Thyroid gland (tissue), 4 donors: ENCODE measurements at regions not wholly inside any gene's neighbourhood (a gene's known extent, or its start where the extent isn't known, plus 50 kb on each side); places are given as distances from the start of the nearest gene placed in this dataset.

Source experiments
- DNase-seq, 2 donors: peaks; one replicate each; pipeline ENCODE4 v3.0.0-alpha.2; 2019
- H3K27ac ChIP-seq, 3 donors: fragments of 200-600 bp; sonication (generic); 1 replicate in 2 of 3; 2 replicates in 1 of 3; pipeline ENCODE4 v1.5.1; 2016 to 2019; ENCODE audit warnings: mild to moderate bottlenecking in 1 of 3, moderate library complexity in 1 of 3
- H3K27me3 ChIP-seq: fragments of 200-600 bp; sonication (generic); one replicate; pipeline ENCODE4 v1.5.1; 2019
- H3K36me3 ChIP-seq, 2 donors: fragments of 200-600 bp; sonication (generic); one replicate each; pipeline ENCODE4 v1.5.1; 2016 to 2019
- H3K4me1 ChIP-seq, 2 donors: fragments of 200-600 bp; sonication (generic); one replicate each; pipeline ENCODE4 v1.5.1; 2017 to 2019
- H3K4me3 ChIP-seq, 3 donors: fragments of 200-600 bp; sonication (generic); replicated peaks in 1 of 3; 1 replicate in 2 of 3; 2 replicates in 1 of 3; pipeline ENCODE4 v1.5.1; 2016; ENCODE audit warnings: mild to moderate bottlenecking in 1 of 3
- H3K9me3 ChIP-seq: fragments of 200-600 bp; sonication (generic); one replicate; pipeline ENCODE4 v1.5.1; 2017
- POLR2A ChIP-seq, 2 donors: fragments of 450-650 bp; IDR thresholded peaks; one replicate each; pipeline ENCODE4 v1.6.1; 2017; ENCODE audit warnings: antibody characterized with exemption in 2 of 2, mild to moderate bottlenecking in 2 of 2, moderate library complexity in 1 of 2
- WGBS, 2 donors: methylation state at CpG; one replicate each; pipeline ENCODE4 v1.1.5; 2017; 5-methylcytosine and 5-hydroxymethylcytosine counted together
- intact Hi-C: fragments of 100-400 bp; cut with DNase I; formaldehyde crosslinking; loops from one replicate; pipeline ENCODE4 v1.15.1; 2023
- TF ChIP-seq, protein P1 (sequence below), 6 experiments: fragments of 200-600 bp in 3 of 6; fragments of 450-650 bp in 3 of 6; sonication (generic) in 3 of 6; IDR thresholded peaks; one replicate each; pipeline ENCODE4 v1.5.1; 2016 to 2019; ENCODE audit warnings: antibody characterized with exemption in 6 of 6, mild to moderate bottlenecking in 2 of 6, inconsistent platforms in 1 of 6, moderate library complexity in 1 of 6

DNA sequence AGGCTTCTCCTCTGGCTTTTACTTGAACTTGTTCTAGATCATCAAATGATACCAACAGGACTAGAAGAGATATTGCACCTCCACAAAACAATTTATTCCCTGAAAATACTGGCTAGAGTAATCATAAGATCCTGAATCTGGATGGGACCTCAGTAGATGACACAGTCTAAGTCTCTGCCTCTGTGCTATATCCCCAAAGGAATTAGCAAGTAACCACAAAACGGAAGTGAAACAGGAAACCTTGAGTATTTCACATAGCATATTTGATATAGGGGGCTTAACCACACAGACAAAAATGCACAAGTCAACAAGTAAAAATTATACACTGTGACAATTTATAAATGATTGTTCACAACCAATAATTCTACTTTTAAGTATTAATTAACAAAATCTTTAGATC, 456.9 kb upstream of the TNP1 start:
- Histone ChIP-seq H3K27ac (no peak overlapping the region), H3K4me3 (no peak overlapping the region), H3K9me3 (no peaks in the 10 kb centered on the region), H3K36me3 (no peaks in the 10 kb centered on the region), H3K4me1 (no peaks in the 10 kb centered on the region), H3K27me3 (no peaks in the 10 kb centered on the region)
- no peak for TF ChIP-seq POLR2A (IDR thresholded peaks at IDR 0.05)
- TF ChIP-seq, protein P1, sequence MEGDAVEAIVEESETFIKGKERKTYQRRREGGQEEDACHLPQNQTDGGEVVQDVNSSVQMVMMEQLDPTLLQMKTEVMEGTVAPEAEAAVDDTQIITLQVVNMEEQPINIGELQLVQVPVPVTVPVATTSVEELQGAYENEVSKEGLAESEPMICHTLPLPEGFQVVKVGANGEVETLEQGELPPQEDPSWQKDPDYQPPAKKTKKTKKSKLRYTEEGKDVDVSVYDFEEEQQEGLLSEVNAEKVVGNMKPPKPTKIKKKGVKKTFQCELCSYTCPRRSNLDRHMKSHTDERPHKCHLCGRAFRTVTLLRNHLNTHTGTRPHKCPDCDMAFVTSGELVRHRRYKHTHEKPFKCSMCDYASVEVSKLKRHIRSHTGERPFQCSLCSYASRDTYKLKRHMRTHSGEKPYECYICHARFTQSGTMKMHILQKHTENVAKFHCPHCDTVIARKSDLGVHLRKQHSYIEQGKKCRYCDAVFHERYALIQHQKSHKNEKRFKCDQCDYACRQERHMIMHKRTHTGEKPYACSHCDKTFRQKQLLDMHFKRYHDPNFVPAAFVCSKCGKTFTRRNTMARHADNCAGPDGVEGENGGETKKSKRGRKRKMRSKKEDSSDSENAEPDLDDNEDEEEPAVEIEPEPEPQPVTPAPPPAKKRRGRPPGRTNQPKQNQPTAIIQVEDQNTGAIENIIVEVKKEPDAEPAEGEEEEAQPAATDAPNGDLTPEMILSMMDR (IDR thresholded peaks at IDR 0.05) = no peak
- intact Hi-C loops = no loop called here
- WGBS, 2 donors = 64 to 72% methylated on average over 1 of the region's 1 CpG
- no peak for DNase-seq

DNA sequence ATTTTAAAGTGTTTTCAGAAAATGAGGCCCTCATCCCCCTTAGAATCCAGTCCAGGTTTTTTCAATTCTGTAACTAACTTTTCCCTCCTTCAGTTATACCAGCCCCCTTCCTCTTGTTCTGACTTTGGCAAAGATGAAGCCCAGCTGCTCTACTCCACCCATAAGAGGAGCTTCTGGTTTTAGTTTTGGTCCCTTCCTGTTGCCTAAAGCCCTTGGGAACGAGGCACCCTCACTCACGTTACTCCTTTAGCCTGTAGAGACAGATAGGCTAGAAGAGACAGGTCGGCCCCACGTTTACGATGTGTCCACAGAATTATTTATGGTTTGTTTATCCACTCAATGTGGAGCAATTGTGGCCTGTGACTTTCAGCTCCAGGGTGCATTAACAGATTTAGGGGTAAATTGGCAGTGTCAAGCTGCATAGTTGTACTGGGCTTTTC, 454.2 kb upstream of the TNP1 start:
- H3K4me3 ChIP-seq = no peak overlapping the region
- H3K36me3 ChIP-seq = no peaks in the 10 kb centered on the region
- no peaks in the 10 kb centered on the region for H3K27me3 ChIP-seq
- whole genome bisulfite sequencing, 2 donors = 81 to 85% methylated on average over 5 of the region's 5 CpGs
- no peak for TF ChIP-seq POLR2A (IDR thresholded peaks at IDR 0.05)
- TF ChIP-seq, protein P1 (IDR thresholded peaks at IDR 0.05) = no peak
- intact Hi-C loops = no loop called here
- no peak for DNase-seq
- no peak overlapping the region for H3K27ac ChIP-seq
- H3K9me3 ChIP-seq = no peaks in the 10 kb centered on the region
- no peaks in the 10 kb centered on the region for H3K4me1 ChIP-seq

DNA sequence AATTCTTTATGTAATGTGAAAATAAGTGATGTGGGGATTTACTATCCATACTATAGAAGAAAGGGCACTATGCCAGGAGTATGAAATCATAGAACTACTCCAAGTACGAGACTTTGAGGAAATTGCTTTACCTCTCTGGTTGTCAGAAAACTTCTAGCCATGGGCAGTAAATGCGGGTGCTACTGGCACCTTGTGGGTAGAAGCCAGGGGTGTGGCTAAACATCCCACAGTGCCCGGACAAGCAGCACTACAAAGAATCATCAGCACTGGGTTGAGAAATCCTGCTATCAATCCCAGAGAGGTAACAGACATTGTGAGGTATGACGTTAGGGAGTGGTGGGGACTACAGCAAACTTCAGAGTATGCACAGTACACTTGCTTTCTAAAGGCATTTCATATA, 453.5 kb upstream of the TNP1 start:
- WGBS, 2 donors = 94 to 95% methylated on average over 4 of the region's 4 CpGs
- Histone ChIP-seq H3K9me3 (no peaks in the 10 kb centered on the region), H3K4me1 (no peaks in the 10 kb centered on the region), H3K27me3 (no peaks in the 10 kb centered on the region), H3K36me3 (no peaks in the 10 kb centered on the region), H3K4me3 (no peak overlapping the region), H3K27ac (no peak overlapping the region)
- TF ChIP-seq, protein P1 (IDR thresholded peaks at IDR 0.05) = no peak
- no peak for TF ChIP-seq POLR2A (IDR thresholded peaks at IDR 0.05)
- DNase-seq = no peak
- intact Hi-C loops = no loop called here

DNA sequence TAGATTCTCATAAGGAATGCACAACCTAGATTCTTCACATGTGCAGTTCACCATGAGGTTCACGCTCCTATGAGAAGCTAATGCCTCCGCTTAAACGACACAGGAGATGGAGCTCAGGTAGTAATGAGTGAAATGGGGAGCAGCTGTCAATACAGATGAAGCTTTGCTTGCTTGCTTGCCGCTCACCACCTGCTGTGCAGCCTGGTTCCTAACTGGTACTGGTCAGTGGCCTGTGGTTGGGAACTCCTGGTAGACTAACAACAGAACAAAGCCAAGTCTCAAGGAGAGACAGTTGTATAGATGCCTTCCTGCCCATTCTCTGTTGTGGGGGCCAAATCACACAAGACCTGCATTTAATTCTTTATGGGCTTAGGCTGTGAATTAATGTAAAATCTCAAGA, 449.2 kb upstream of the TNP1 start:
- WGBS, 2 donors = 93 to 97% methylated on average over 4 of the region's 4 CpGs
- TF ChIP-seq, protein P1 (IDR thresholded peaks at IDR 0.05) = no peak
- no peak for TF ChIP-seq POLR2A (IDR thresholded peaks at IDR 0.05)
- Histone ChIP-seq H3K36me3 (no peaks in the 10 kb centered on the region), H3K27me3 (no peaks in the 10 kb centered on the region), H3K9me3 (no peaks in the 10 kb centered on the region), H3K4me3 (no peak overlapping the region), H3K27ac (no peak overlapping the region), H3K4me1 (no peaks in the 10 kb centered on the region)
- no peak for DNase-seq
- intact Hi-C loops = no loop called here

DNA sequence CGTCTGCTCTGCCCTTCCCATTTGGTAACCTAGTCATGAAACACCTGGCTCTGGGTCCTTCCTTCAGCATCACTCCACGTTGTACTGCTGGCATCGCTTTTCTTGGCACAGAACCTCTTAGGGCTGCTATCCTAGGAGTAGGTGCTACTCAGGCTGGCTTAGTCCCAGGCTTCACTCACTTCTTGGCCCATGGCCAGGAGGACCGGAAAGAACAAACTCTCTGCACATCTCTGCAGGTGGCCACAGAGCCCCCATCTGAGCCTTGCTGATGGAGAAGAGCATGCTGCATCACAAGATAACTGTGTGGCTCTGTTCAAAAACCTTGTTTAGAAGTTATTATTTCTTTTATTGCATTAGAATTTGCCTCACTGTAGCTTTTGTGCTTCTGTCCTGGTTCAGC, 447.2 kb upstream of the TNP1 start:
- Histone ChIP-seq H3K4me1 (no peaks in the 10 kb centered on the region), H3K27me3 (no peaks in the 10 kb centered on the region), H3K36me3 (no peaks in the 10 kb centered on the region), H3K9me3 (no peaks in the 10 kb centered on the region), H3K27ac (no peak overlapping the region), H3K4me3 (no peak overlapping the region)
- intact Hi-C loops = no loop called here
- 41 to 49% methylated on average over 4 of the region's 4 CpGs for WGBS, 2 donors
- TF ChIP-seq POLR2A (IDR thresholded peaks at IDR 0.05) = no peak
- TF ChIP-seq, protein P1 (IDR thresholded peaks at IDR 0.05) = no peak
- peak; percentile 55 for DNase-seq
